Thoracic aorta (tissue), 2 donors: ENCODE measurements at regions not wholly inside any gene's neighbourhood (a gene's known extent, or its start where the extent isn't known, plus 50 kb on each side); places are given as distances from the start of the nearest gene placed in this dataset.

Experiments used
- ATAC-seq: fragments of 150-250 bp; one replicate; pipeline ENCODE4 v1.8.0; 2017; ENCODE audit warnings: low read depth; ENCODE audit not compliant: insufficient number of reproducible peaks, low FRiP score
- DNase-seq: peaks from one replicate; pipeline ENCODE4 v3.0.0-alpha.2; 2020; ENCODE audit warnings: low spot score
- H3K27ac ChIP-seq, 2 donors: fragments of 200-600 bp; sonication (generic); 1 replicate in 1 of 2; 2 replicates in 1 of 2; pipeline ENCODE4 v1.5.1; 2016; ENCODE audit warnings: mild to moderate bottlenecking in 2 of 2, moderate library complexity in 2 of 2
- H3K27me3 ChIP-seq: fragments of 200-600 bp; sonication (generic); replicated peaks from 2 replicates; pipeline ENCODE4 v1.6.0; 2016; ENCODE audit warnings: mild to moderate bottlenecking; ENCODE audit not compliant: insufficient read depth
- H3K36me3 ChIP-seq: fragments of 200-600 bp; sonication (generic); one replicate; pipeline ENCODE4 v1.5.1; 2016
- H3K4me1 ChIP-seq, 2 donors: fragments of 200-600 bp; sonication (generic); 1 replicate in 1 of 2; 2 replicates in 1 of 2; pipeline versions ENCODE4 v1.5.1 to v1.6.0; 2016; ENCODE audit warnings: low read depth in 2 of 2, mild to moderate bottlenecking in 1 of 2; ENCODE audit not compliant: control insufficient read depth in 1 of 2
- H3K4me3 ChIP-seq: fragments of 200-600 bp; sonication (generic); 2 replicates; pipeline ENCODE4 v1.5.1; 2016; ENCODE audit warnings: mild to moderate bottlenecking
- H3K9me3 ChIP-seq: fragments of 200-600 bp; sonication (generic); 2 replicates; pipeline ENCODE4 v1.5.1; 2016
- TF ChIP-seq, protein P1 (sequence below): fragments of 200-600 bp; sonication (generic); IDR thresholded peaks from one replicate; pipeline ENCODE4 v1.5.1; 2019; ENCODE audit warnings: antibody characterized with exemption

DNA sequence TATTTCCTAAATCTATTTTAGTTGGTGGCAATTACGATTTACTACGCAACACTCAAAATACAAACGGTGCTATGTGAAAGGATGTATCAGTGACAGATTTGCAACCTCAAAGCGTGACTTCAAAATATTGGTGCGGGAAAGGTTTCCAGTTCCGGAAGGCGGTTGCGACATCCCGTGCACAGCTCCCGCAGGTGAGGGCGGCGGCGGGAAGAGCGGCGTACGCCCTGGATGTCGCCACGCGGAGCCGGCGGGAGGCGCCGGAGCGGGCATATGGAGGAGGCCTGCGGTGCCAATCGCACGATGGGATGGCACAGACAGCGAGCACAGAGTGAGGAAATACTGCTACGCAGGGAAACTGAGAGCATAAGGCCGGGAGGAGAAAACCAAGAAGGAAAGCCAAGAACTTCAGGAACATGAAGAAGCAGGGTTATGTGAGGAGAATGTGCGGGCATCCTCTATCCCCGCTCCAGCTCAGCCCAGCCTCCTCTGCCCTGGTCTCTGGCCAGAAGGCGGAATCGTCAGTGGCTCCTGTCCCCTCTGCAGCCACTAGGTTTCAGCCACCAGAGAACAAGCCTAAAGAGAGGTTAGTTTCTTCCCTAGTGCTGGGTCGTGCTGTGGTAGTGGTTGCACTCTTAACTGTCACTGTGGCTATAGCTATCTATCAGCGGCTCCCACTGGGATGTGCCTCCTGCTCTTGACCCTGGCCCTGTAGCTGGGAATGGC lies 378.1 kb upstream of the TLE4 start:
- no peaks in the 10 kb centered on the region for H3K27me3 ChIP-seq
- TF ChIP-seq, protein P1, sequence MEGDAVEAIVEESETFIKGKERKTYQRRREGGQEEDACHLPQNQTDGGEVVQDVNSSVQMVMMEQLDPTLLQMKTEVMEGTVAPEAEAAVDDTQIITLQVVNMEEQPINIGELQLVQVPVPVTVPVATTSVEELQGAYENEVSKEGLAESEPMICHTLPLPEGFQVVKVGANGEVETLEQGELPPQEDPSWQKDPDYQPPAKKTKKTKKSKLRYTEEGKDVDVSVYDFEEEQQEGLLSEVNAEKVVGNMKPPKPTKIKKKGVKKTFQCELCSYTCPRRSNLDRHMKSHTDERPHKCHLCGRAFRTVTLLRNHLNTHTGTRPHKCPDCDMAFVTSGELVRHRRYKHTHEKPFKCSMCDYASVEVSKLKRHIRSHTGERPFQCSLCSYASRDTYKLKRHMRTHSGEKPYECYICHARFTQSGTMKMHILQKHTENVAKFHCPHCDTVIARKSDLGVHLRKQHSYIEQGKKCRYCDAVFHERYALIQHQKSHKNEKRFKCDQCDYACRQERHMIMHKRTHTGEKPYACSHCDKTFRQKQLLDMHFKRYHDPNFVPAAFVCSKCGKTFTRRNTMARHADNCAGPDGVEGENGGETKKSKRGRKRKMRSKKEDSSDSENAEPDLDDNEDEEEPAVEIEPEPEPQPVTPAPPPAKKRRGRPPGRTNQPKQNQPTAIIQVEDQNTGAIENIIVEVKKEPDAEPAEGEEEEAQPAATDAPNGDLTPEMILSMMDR: no peak

DNA sequence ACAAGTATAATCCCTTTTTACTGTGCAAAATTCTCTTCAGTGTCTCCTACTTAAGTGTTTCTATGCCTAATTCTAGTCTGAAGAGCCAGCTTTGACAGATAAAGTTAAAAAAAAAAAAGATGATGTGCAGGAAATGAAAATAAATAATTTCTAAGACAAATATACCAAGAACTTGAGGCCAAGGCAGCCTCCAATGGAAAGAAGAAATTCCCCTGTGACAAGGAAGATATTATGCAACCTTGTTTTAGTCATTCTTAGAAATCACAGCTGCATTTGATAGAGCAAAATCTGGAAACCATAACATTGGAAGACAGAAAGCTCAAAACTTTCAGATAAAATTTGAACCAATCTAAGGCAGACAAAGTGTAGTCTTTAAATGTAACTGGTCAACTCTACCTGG lies 375.9 kb upstream of the TLE4 start:
- DNase-seq: no peak
- no peak overlapping the region for H3K27ac ChIP-seq
- ATAC-seq: no peak
- TF ChIP-seq, protein P1: no peak
- H3K4me1 ChIP-seq: no peaks in the 10 kb centered on the region
- H3K4me3 ChIP-seq: no peak overlapping the region
- no peaks in the 10 kb centered on the region for H3K36me3 ChIP-seq
- H3K9me3 ChIP-seq: no peaks in the 10 kb centered on the region
- no peaks in the 10 kb centered on the region for H3K27me3 ChIP-seq

More for the DNA sequence above, 378.1 kb upstream of the TLE4 start:
- no peaks in the 10 kb centered on the region for H3K36me3 ChIP-seq
- ATAC-seq (no peak), DNase-seq (no peak)
- no peak overlapping the region for H3K4me3 ChIP-seq
- no peaks in the 10 kb centered on the region for H3K4me1 ChIP-seq
- no peaks in the 10 kb centered on the region for H3K9me3 ChIP-seq
- no peak overlapping the region for H3K27ac ChIP-seq

DNA sequence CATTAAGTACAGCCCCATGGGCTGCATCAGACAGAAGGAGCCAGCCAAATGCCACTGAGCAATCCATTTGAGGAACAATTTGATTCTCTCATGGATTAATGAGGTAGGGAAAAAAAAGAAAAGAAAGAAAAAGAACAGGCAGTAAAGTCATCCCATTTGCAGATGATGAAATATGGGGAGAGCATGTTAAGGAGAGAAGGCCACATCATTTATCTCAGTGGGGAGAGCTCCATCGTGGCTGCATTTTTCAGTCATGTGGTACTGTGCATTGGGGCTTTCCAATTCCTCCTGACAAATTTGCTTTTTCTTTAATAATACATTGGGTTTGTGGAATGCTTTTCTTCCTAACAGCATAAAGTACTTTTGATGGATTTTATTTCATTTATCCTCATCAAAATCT lies 375.2 kb upstream of the TLE4 start:
- Histone ChIP-seq H3K4me1 (no peaks in the 10 kb centered on the region), H3K36me3 (no peaks in the 10 kb centered on the region), H3K9me3 (no peaks in the 10 kb centered on the region), H3K27ac (no peak overlapping the region), H3K27me3 (no peaks in the 10 kb centered on the region), H3K4me3 (no peak overlapping the region)
- DNase-seq (no peak), ATAC-seq (no peak)
- TF ChIP-seq, protein P1: no peak

DNA sequence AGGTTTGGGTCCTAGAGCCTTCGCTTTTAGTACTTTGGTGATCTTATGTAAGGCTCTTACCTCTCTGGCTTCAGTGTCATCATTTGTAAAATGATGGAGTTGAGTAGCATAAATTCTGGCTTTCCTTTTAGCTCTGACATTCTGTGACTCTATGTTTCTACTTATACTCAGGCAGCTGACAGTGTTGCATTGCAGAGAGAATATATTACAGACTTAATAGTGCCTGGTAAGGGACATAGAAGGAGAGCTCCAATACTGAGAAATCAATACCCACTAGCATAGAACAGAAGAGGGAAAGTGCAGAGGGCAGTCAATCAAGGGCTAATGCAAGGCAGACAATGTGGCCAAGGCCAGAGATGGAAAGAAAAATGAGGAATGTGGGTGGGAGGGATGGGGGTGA lies 371.4 kb upstream of the TLE4 start:
- H3K27ac ChIP-seq: no peak overlapping the region
- no peak overlapping the region for H3K4me3 ChIP-seq
- H3K36me3 ChIP-seq: no peaks in the 10 kb centered on the region
- no peaks in the 10 kb centered on the region for H3K4me1 ChIP-seq
- no peaks in the 10 kb centered on the region for H3K9me3 ChIP-seq
- no peak for ATAC-seq
- TF ChIP-seq, protein P1: no peak
- DNase-seq: no peak
- no peaks in the 10 kb centered on the region for H3K27me3 ChIP-seq

DNA sequence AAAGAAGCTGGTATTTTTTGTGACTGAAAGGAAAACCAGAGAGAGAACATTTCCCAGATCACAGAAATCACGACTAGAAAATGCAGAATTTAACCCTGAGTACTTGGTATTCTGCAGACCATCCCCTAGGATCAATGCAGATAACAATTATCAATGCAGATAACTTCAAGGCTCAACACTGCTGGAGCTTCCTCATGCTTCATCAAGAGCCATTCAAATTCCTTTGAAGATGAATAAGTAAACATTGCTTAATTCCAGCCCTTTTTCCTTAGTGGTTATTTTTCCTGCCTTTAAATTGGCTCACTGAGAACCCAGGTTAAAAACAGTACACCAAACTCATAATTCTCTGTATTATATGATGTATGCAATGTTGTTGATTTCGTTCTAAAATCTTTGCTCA lies 370.1 kb upstream of the TLE4 start:
- TF ChIP-seq, protein P1: no peak
- no peak overlapping the region for H3K4me3 ChIP-seq
- no peaks in the 10 kb centered on the region for H3K27me3 ChIP-seq
- DNase-seq (no peak), ATAC-seq (no peak)
- no peak overlapping the region for H3K27ac ChIP-seq
- H3K9me3 ChIP-seq: no peaks in the 10 kb centered on the region
- H3K36me3 ChIP-seq: no peaks in the 10 kb centered on the region
- no peaks in the 10 kb centered on the region for H3K4me1 ChIP-seq
